HCT116 (cell line): ENCODE measurements at regions not wholly inside any gene's neighbourhood (a gene's known extent, or its start where the extent isn't known, plus 50 kb on each side); places are given as distances from the start of the nearest gene placed in this dataset.

Experiments
- ATAC-seq: fragments of 200-7000 bp; cut with Tn5 transposase; 2 replicates; pipeline ENCODE4 v1.9.1; 2020; ENCODE audit warnings: mild to moderate bottlenecking, moderate library complexity
- BruUV-seq: library from RNA; stranded (reverse); fragments of 400-500 nt; replicated peaks from 2 replicates; lab custom pipeline; 2021; lab: Mats Ljungman, UMichigan
- CTCF ChIA-PET: fragments of 300-600 bp; sonication (Branson Sonifier 250); formaldehyde crosslinking; loops from one replicate; lab custom pipeline; 2021; ENCODE audit warnings: antibody characterized with exemption; lab: Charles Lee
- POLR2A ChIA-PET: fragments of 300-600, 350-600 bp; sonication (Branson Sonifier 250); formaldehyde crosslinking; loops from one replicate; lab custom pipeline; 2021; ENCODE audit warnings: antibody characterized with exemption; lab: Charles Lee
- RAD21 ChIA-PET, 2 experiments: fragments of 300-600 bp; sonication (Branson Sonifier 250); formaldehyde crosslinking; loops; one replicate each; lab custom pipeline; 2023; ENCODE audit warnings: low total read pairs in 2 of 2; ENCODE audit not compliant: uncharacterized antibody in 2 of 2, unreplicated experiment in 2 of 2, low non-redundant PET in 1 of 2; lab: Charles Lee
- DNase-seq: peaks from one replicate; pipeline ENCODE4 v3.0.0-alpha.2; 2010; ENCODE audit warnings: low read depth, low spot score
- H2AFZ ChIP-seq: fragments of 200-600 bp; shearing (Covaris generic), sonication (generic); 2 replicates; pipeline ENCODE4 v1.6.1; 2017; ENCODE audit warnings: low read depth, mixed run types, mixed read lengths, antibody characterized with exemption, low read length; ENCODE audit not compliant: poor library complexity, severe bottlenecking
- H3K27ac ChIP-seq: 2 replicates; pipeline ENCODE4 v1.5.1; 2012; ENCODE audit warnings: low read depth, low read length
- H3K27me3 ChIP-seq: fragments of 200-600 bp; sonication (generic); 2 replicates; pipeline ENCODE4 v1.6.1; 2016; ENCODE audit warnings: mixed run types, low read length, mixed read lengths; ENCODE audit not compliant: insufficient read depth
- H3K36me3 ChIP-seq, 2 experiments: fragments of 200-500 bp in 1 of 2; fragments of 200-600 bp in 1 of 2; sonication (Bioruptor generic) in 1 of 2; sonication (generic) in 1 of 2; 2 replicates each; pipeline versions ENCODE4 v1.5.1 to v1.6.1; 2014 to 2016; ENCODE audit warnings: low read length in 2 of 2, inconsistent platforms in 1 of 2, mixed read lengths in 1 of 2, mixed run types in 1 of 2; ENCODE audit not compliant: insufficient read depth in 2 of 2, control insufficient read depth in 1 of 2
- H3K4me1 ChIP-seq, 2 experiments: fragments of 200-600 bp in 1 of 2; sonication (generic) in 1 of 2; 2 replicates each; pipeline versions ENCODE4 v1.5.1 to v1.6.1; 2012 to 2017; ENCODE audit warnings: low read length in 2 of 2, inconsistent platforms in 1 of 2, mild to moderate bottlenecking in 1 of 2, mixed read lengths in 1 of 2, mixed run types in 1 of 2, moderate library complexity in 1 of 2; ENCODE audit not compliant: insufficient read depth in 2 of 2, control insufficient read depth in 1 of 2
- H3K4me2 ChIP-seq: fragments of 200-600 bp; sonication (generic); 2 replicates; pipeline ENCODE4 v1.6.1; 2017; ENCODE audit warnings: mixed run types, low read length, mixed read lengths
- H3K4me3 ChIP-seq, 2 experiments: fragments of 200-600 bp in 1 of 2; sonication (generic) in 1 of 2; replicated peaks in 1 of 2; 2 replicates each; pipeline ENCODE4 v1.5.1; 2011 to 2016; ENCODE audit warnings: low read length in 2 of 2, control low read depth in 1 of 2, low read depth in 1 of 2, mild to moderate bottlenecking in 1 of 2, mixed read lengths in 1 of 2, mixed run types in 1 of 2
- H3K79me2 ChIP-seq: fragments of 200-600 bp; sonication (generic); 2 replicates; pipeline ENCODE4 v1.6.1; 2017; ENCODE audit warnings: mild to moderate bottlenecking, mixed run types, low read length, moderate library complexity, mixed read lengths; ENCODE audit not compliant: insufficient read depth
- H3K9ac ChIP-seq: fragments of 200-600 bp; sonication (generic); 2 replicates; pipeline ENCODE4 v1.6.1; 2016; ENCODE audit warnings: low read length, mixed read lengths
- H3K9me2 ChIP-seq: fragments of 200-600 bp; sonication (generic), shearing (Covaris generic); 2 replicates; pipeline ENCODE4 v1.6.1; 2017; ENCODE audit warnings: mixed run types, mild to moderate bottlenecking, moderate library complexity; ENCODE audit not compliant: insufficient read depth
- H3K9me3 ChIP-seq, 2 experiments: fragments of 200-500 bp in 1 of 2; fragments of 200-600 bp in 1 of 2; sonication (Bioruptor generic) in 1 of 2; sonication (generic) in 1 of 2; 2 replicates each; pipeline ENCODE4 v1.6.1; 2014 to 2017; ENCODE audit warnings: low read length in 2 of 2, mixed read lengths in 2 of 2, inconsistent platforms in 1 of 2, low read depth in 1 of 2, mild to moderate bottlenecking in 1 of 2, mixed run types in 1 of 2, moderate library complexity in 1 of 2; ENCODE audit not compliant: control insufficient read depth in 1 of 2, insufficient read depth in 1 of 2
- H4K20me1 ChIP-seq: fragments of 200-600 bp; sonication (generic), shearing (Covaris generic); 2 replicates; pipeline ENCODE4 v1.6.1; 2017; ENCODE audit warnings: mixed run types, mild to moderate bottlenecking, moderate library complexity; ENCODE audit not compliant: insufficient read depth
- CBX3 ChIP-seq: IDR thresholded peaks from 2 replicates; pipeline ENCODE4 v1.6.1; 2012; ENCODE audit warnings: low read depth
- EGR1 ChIP-seq: IDR thresholded peaks from 2 replicates; pipeline ENCODE4 v1.6.1; 2012; ENCODE audit warnings: low read depth
- EZH2 ChIP-seq: fragments of 200-600 bp; sonication (generic); IDR thresholded peaks from 2 replicates; pipeline ENCODE4 v1.6.1; 2017; ENCODE audit warnings: antibody characterized with exemption, mixed run types
- JUND ChIP-seq: IDR thresholded peaks from 2 replicates; pipeline ENCODE4 v1.6.1; 2012
- SP1 ChIP-seq: IDR thresholded peaks from 2 replicates; pipeline ENCODE4 v1.6.1; 2012; ENCODE audit warnings: low read depth
- TCF7L2 ChIP-seq: IDR thresholded peaks from 2 replicates; pipeline ENCODE4 v1.7.0; 2011; ENCODE audit warnings: borderline replicate concordance, inconsistent platforms; ENCODE audit not compliant: insufficient read depth, insufficient read length; ENCODE audit errors: extremely low read depth
- YY1 ChIP-seq: IDR thresholded peaks from 2 replicates; pipeline ENCODE4 v1.6.1; 2011; ENCODE audit warnings: low read length, low read depth, moderate library complexity, mild to moderate bottlenecking; ENCODE audit not compliant: insufficient replicate concordance; ENCODE audit errors: extremely low read depth
- ZFX ChIP-seq: fragments of 450-650 bp; IDR thresholded peaks from 2 replicates; pipeline ENCODE4 v1.6.1; 2017
- intact Hi-C: fragments of 100-400 bp; cut with micrococcal nuclease; formaldehyde crosslinking; loops from 2 replicates; pipeline ENCODE4 v1.10.0; 2022
- TF ChIP-seq, protein P1 (sequence below): IDR thresholded peaks from 2 replicates; pipeline ENCODE4 v1.6.1; 2012; ENCODE audit warnings: low read depth
- TF ChIP-seq, protein P2 (sequence below): IDR thresholded peaks from 2 replicates; pipeline ENCODE4 v1.6.1; 2012

DNA sequence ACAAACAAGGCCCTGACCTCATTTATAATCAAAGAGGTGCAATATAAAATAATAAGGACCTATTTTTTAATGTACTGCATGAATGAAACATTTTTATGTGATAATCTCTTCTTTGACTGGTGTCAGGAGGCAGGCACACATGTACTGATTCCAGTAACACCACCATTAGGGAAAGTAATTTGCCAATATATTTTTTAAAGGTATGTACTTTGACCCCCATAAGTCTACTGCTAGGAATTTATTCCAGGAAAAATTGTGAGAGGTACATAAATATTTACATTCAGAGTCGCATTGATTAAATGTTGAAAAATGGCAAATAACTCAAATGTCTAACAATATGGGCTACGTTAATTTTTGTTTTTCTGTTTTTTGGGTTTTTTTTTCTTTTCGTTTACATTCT lies 325.4 kb upstream of the PRDM1 start:
- intact Hi-C loops: no loop called here
- no TSS peak for BruUV-seq
- ChIA-PET RAD21 (no interaction called here), POLR2A (interaction anchor here (1.0 kb wide), 1 partner anchor 8 kb away, joined by 3 read pairs; no protein-coding TSS in a partner anchor), CTCF (no interaction called here)
- H3K4me1 ChIP-seq: peaks cover 4 to 33% of the 10 kb centered on the region in 2 experiments; a peak in 2 of 4 replicates
- H3K27me3 ChIP-seq: no peaks in the 10 kb centered on the region
- H3K27ac ChIP-seq: no peak overlapping the region
- DNase-seq: no peak
- no peaks in the 10 kb centered on the region for H3K9me3 ChIP-seq
- H3K36me3 ChIP-seq: no peaks in the 10 kb centered on the region
- H4K20me1 ChIP-seq: no peaks in the 10 kb centered on the region
- no peak overlapping the region for H3K9ac ChIP-seq
- TF ChIP-seq SP1 (no peak), JUND (no peak), ZFX (no peak), CBX3 (no peak), YY1 (no peak), EZH2 (no peak), EGR1 (no peak), TCF7L2 (no peak)
- TF ChIP-seq, protein P1, sequence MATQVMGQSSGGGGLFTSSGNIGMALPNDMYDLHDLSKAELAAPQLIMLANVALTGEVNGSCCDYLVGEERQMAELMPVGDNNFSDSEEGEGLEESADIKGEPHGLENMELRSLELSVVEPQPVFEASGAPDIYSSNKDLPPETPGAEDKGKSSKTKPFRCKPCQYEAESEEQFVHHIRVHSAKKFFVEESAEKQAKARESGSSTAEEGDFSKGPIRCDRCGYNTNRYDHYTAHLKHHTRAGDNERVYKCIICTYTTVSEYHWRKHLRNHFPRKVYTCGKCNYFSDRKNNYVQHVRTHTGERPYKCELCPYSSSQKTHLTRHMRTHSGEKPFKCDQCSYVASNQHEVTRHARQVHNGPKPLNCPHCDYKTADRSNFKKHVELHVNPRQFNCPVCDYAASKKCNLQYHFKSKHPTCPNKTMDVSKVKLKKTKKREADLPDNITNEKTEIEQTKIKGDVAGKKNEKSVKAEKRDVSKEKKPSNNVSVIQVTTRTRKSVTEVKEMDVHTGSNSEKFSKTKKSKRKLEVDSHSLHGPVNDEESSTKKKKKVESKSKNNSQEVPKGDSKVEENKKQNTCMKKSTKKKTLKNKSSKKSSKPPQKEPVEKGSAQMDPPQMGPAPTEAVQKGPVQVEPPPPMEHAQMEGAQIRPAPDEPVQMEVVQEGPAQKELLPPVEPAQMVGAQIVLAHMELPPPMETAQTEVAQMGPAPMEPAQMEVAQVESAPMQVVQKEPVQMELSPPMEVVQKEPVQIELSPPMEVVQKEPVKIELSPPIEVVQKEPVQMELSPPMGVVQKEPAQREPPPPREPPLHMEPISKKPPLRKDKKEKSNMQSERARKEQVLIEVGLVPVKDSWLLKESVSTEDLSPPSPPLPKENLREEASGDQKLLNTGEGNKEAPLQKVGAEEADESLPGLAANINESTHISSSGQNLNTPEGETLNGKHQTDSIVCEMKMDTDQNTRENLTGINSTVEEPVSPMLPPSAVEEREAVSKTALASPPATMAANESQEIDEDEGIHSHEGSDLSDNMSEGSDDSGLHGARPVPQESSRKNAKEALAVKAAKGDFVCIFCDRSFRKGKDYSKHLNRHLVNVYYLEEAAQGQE: no peak
- TF ChIP-seq, protein P2, sequence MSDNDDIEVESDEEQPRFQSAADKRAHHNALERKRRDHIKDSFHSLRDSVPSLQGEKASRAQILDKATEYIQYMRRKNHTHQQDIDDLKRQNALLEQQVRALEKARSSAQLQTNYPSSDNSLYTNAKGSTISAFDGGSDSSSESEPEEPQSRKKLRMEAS: no peak
- no peak overlapping the region for H3K4me3 ChIP-seq
- no peak overlapping the region for H2AFZ ChIP-seq
- H3K9me2 ChIP-seq: no peaks in the 10 kb centered on the region
- no peak for ATAC-seq
- H3K79me2 ChIP-seq: no peaks in the 10 kb centered on the region
- H3K4me2 ChIP-seq: no peak overlapping the region
